Uterus (tissue), 2 donors: ENCODE measurements at regions not wholly inside any gene's neighbourhood (a gene's known extent, or its start where the extent isn't known, plus 50 kb on each side); places are given as distances from the start of the nearest gene placed in this dataset.

Source experiments
- POLR2A ChIP-seq, 2 donors: fragments of 450-650 bp; IDR thresholded peaks; one replicate each; pipeline ENCODE4 v1.6.1; 2016; ENCODE audit warnings: antibody characterized with exemption in 2 of 2, mild to moderate bottlenecking in 1 of 2, moderate library complexity in 1 of 2
- TF ChIP-seq, protein P1 (sequence below), 4 experiments: fragments of 200-600 bp in 2 of 4; fragments of 450-650 bp in 2 of 4; sonication (generic) in 2 of 4; IDR thresholded peaks; one replicate each; pipeline ENCODE4 v1.5.1; 2016 to 2019; ENCODE audit warnings: antibody characterized with exemption in 4 of 4, mild to moderate bottlenecking in 2 of 4, moderate library complexity in 1 of 4

DNA sequence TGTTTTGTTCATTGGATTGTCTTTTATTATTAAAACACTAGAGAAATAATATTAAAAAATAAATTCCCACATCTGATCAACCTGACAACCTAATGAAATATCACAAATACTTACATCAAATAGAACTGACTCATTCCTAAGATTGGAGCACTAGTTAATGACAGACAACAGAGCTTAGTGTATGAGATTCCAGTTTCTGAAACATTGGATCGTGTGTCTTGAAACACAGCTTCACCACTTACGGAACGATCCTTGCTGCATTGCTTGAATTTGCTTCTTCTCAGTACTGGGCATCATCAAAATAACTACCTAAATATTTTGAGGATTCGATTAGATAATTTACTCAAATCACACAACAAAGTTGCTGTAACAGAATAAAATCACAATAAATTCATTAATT is 667.2 kb upstream of the CDH18 start:
- TF ChIP-seq, protein P1, sequence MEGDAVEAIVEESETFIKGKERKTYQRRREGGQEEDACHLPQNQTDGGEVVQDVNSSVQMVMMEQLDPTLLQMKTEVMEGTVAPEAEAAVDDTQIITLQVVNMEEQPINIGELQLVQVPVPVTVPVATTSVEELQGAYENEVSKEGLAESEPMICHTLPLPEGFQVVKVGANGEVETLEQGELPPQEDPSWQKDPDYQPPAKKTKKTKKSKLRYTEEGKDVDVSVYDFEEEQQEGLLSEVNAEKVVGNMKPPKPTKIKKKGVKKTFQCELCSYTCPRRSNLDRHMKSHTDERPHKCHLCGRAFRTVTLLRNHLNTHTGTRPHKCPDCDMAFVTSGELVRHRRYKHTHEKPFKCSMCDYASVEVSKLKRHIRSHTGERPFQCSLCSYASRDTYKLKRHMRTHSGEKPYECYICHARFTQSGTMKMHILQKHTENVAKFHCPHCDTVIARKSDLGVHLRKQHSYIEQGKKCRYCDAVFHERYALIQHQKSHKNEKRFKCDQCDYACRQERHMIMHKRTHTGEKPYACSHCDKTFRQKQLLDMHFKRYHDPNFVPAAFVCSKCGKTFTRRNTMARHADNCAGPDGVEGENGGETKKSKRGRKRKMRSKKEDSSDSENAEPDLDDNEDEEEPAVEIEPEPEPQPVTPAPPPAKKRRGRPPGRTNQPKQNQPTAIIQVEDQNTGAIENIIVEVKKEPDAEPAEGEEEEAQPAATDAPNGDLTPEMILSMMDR (IDR thresholded peaks at IDR 0.05) = no peak
- no peak for TF ChIP-seq POLR2A (IDR thresholded peaks at IDR 0.05)
